ENCODE measurements at regions not wholly inside any gene's neighbourhood (a gene's known extent, or its start where the extent isn't known, plus 50 kb on each side); places are given as distances from the start of the nearest gene placed in this dataset.
A peak's percentile ranks its signal among the peaks of the same experiment; 100 is the strongest.

- DNase-seq (ENCODE audit: low spot score in 2 of 2): no peak
- Histone ChIP-seq H3K36me3 (no peaks in the 10 kb centered on the region), H3K4me1 (no peaks in the 10 kb centered on the region), H3K27me3 (no peaks in the 10 kb centered on the region), H3K27ac (no peak overlapping the region), H3K4me3 (no peak overlapping the region), H3K9me3 (peaks cover 0 to 10% (median 0%) of the 10 kb centered on the region in 4 donors)
- TF ChIP-seq POLR2A (IDR thresholded peaks at IDR 0.05): no peak
- no peak for TF ChIP-seq CTCF (IDR thresholded peaks at IDR 0.05)
- no peak for TF ChIP-seq EP300 (IDR thresholded peaks at IDR 0.05)
- 30 to 45% methylated on average over 1 of the region's 1 CpG for WGBS, 2 donors
These were observed 1198.3 kb downstream of the OLFM4 start for GRCh38 chr13:54226876-54227275.

GRCh38 chr13:54232700-54233099 is 1204.1 kb downstream of the OLFM4 start:
- no peak overlapping the region for H3K4me3 ChIP-seq
- H3K27ac ChIP-seq: no peak overlapping the region
- no peaks in the 10 kb centered on the region for H3K27me3 ChIP-seq
- no peaks in the 10 kb centered on the region for H3K36me3 ChIP-seq
- H3K9me3 ChIP-seq: no peaks in the 10 kb centered on the region
- 46 to 61% methylated on average over 1 of the region's 1 CpG for WGBS, 2 donors
- H3K4me1 ChIP-seq: no peaks in the 10 kb centered on the region
- DNase-seq (ENCODE audit: low spot score in 2 of 2): no peak
- no peak for TF ChIP-seq CTCF (IDR thresholded peaks at IDR 0.05)
- TF ChIP-seq EP300 (IDR thresholded peaks at IDR 0.05): no peak
- TF ChIP-seq POLR2A (IDR thresholded peaks at IDR 0.05): no peak

- H3K36me3 ChIP-seq: no peaks in the 10 kb centered on the region
These were observed 1206.0 kb downstream of the OLFM4 start for GRCh38 chr13:54234607-54235006.

GRCh38 chr13:54241719-54242118 is 1213.1 kb downstream of the OLFM4 start:
- H3K4me3 ChIP-seq: no peak overlapping the region
- H3K27me3 ChIP-seq: no peaks in the 10 kb centered on the region
- H3K4me1 ChIP-seq: no peaks in the 10 kb centered on the region
- no peaks in the 10 kb centered on the region for H3K36me3 ChIP-seq
- TF ChIP-seq CTCF (IDR thresholded peaks at IDR 0.05): no peak
- TF ChIP-seq EP300 (IDR thresholded peaks at IDR 0.05): no peak
- TF ChIP-seq POLR2A (IDR thresholded peaks at IDR 0.05): no peak
- H3K27ac ChIP-seq: no peak overlapping the region
- H3K9me3 ChIP-seq: no peaks in the 10 kb centered on the region
- DNase-seq (ENCODE audit: low spot score in 2 of 2): peak in 1 of 2 donors; percentile 7

More at GRCh38 chr13:54234607-54235006, 1206.0 kb downstream of the OLFM4 start:
- TF ChIP-seq CTCF (IDR thresholded peaks at IDR 0.05): no peak
- TF ChIP-seq POLR2A (IDR thresholded peaks at IDR 0.05): no peak
- no peak for TF ChIP-seq EP300 (IDR thresholded peaks at IDR 0.05)
- no peaks in the 10 kb centered on the region for H3K9me3 ChIP-seq
- H3K4me3 ChIP-seq: no peak overlapping the region
- H3K27me3 ChIP-seq: no peaks in the 10 kb centered on the region
- H3K4me1 ChIP-seq: no peaks in the 10 kb centered on the region
- 86 to 89% methylated on average over 7 of the region's 7 CpGs for WGBS, 2 donors
- H3K27ac ChIP-seq: no peak overlapping the region
- no peak for DNase-seq (ENCODE audit: low spot score in 2 of 2)

- no peak for DNase-seq (ENCODE audit: low spot score in 2 of 2)
- Histone ChIP-seq H3K36me3 (no peaks in the 10 kb centered on the region), H3K27me3 (no peaks in the 10 kb centered on the region), H3K27ac (no peak overlapping the region), H3K4me3 (no peak overlapping the region), H3K4me1 (no peaks in the 10 kb centered on the region), H3K9me3 (peaks cover 0 to 2% (median 0%) of the 10 kb centered on the region in 4 donors)
- WGBS, 2 donors: 58 to 62% methylated on average over 3 of the region's 3 CpGs
- TF ChIP-seq EP300 (IDR thresholded peaks at IDR 0.05) (no peak), CTCF (IDR thresholded peaks at IDR 0.05) (no peak), POLR2A (IDR thresholded peaks at IDR 0.05) (no peak)
These were observed 1219.7 kb downstream of the OLFM4 start for GRCh38 chr13:54248306-54248705.

All from tibial nerve (tissue), 4 donors.